ENCODE measurements at regions not wholly inside any gene's neighbourhood (a gene's known extent, or its start where the extent isn't known, plus 50 kb on each side); places are given as distances from the start of the nearest gene placed in this dataset.
A peak's percentile ranks its signal among the peaks of the same experiment; 100 is the strongest.

GRCh38 chr6:56749632-56750151 is 107.0 kb upstream of the DST start:
- peaks cover 0 to 50% (median 6%) of the 10 kb centered on the region in 3 donors for H3K4me1 ChIP-seq
- no peaks in the 10 kb centered on the region for H3K27me3 ChIP-seq
- peak; percentile 43 for ATAC-seq
- H3K4me3 ChIP-seq = no peak overlapping the region
- no peaks in the 10 kb centered on the region for H3K36me3 ChIP-seq
- H3K27ac ChIP-seq = peak overlapping the region in 2 of 4 donors; percentile 36 to 43
- WGBS, 2 donors (ENCODE audit: low coverage in 1 of 2) = 94 to 100% methylated on average over 1 to 3 of the region's 3 CpGs
- no peak for TF ChIP-seq CTCF (IDR thresholded peaks at IDR 0.05)
- no peak for TF ChIP-seq POLR2AphosphoS5 (IDR thresholded peaks at IDR 0.05)
- no peaks in the 10 kb centered on the region for H3K9me3 ChIP-seq

DNA sequence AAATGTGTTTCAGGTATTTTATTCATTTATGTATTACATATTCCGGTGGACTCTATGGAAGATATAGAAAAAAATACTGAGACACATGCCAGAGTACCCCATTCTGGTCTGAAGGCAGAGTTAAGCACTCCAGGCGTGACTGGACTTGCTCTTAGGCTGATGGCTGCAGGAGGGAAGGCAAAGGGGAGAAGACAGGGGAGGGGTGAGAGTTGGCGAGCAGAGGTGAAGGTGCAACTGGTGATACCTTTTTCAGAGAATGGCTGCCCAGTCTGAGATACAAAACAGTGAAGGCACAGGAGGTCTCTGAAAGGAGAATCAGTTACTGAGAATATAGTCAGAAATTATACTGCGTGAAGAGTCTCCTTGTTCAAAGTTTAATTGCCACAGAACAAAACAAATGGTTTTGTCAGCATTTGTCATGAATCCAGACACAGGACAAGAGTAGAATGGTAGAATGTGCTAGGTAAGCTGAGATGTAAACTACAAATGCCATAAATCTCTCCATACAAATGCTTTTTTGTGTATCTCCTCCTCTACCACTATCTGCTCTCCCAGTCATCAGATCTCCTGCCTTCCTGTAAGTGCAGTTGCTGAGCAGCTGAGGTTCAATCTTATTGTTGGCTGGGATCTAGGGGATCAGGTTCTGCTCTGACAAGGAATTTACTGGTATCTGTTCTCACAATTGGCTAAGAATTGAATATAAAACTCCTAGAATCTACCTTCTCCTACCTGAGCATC is 104.2 kb upstream of the DST start:
- Histone ChIP-seq H3K4me3 (no peak overlapping the region), H3K9me3 (no peaks in the 10 kb centered on the region), H3K27me3 (no peaks in the 10 kb centered on the region), H3K27ac (no peak overlapping the region), H3K36me3 (no peaks in the 10 kb centered on the region), H3K4me1 (peaks cover 0 to 54% (median 8%) of the 10 kb centered on the region in 3 donors)
- no peak for TF ChIP-seq EP300 (IDR thresholded peaks at IDR 0.05)
- TF ChIP-seq POLR2AphosphoS5 (IDR thresholded peaks at IDR 0.05) = no peak
- no peak for TF ChIP-seq POLR2A (IDR thresholded peaks at IDR 0.05)
- TF ChIP-seq CTCF (IDR thresholded peaks at IDR 0.05) = no peak
- 89 to 93% methylated on average over 3 to 4 of the region's 4 CpGs for WGBS, 2 donors (ENCODE audit: low coverage in 1 of 2)
- no peak for ATAC-seq

DNA sequence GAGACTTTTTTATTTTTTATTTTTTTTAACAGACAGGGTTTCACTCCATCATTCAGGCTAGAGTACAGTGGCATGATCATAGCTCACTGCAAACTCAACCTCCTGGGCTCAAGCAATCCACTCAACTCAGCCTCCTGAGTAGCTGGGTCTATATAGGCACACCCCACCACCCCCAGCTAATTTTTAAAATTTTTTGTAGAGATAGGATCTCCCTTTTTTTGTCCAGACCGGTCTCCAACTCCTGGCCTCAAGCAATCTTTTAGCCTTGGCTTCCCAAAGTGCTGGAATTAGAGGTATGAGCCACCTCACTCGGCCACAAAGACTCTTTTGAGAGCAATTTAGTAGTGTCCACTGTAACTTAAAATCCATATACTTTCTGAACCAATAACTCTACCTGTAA is 103.3 kb upstream of the DST start:
- H3K9me3 ChIP-seq = no peaks in the 10 kb centered on the region
- TF ChIP-seq EP300 (IDR thresholded peaks at IDR 0.05) (no peak), CTCF (IDR thresholded peaks at IDR 0.05) (no peak), POLR2AphosphoS5 (IDR thresholded peaks at IDR 0.05) (no peak), POLR2A (IDR thresholded peaks at IDR 0.05) (no peak)
- no peaks in the 10 kb centered on the region for H3K36me3 ChIP-seq
- H3K27me3 ChIP-seq = no peaks in the 10 kb centered on the region
- peaks cover 0 to 62% (median 10%) of the 10 kb centered on the region in 3 donors for H3K4me1 ChIP-seq
- no peak overlapping the region for H3K4me3 ChIP-seq
- WGBS, 2 donors (ENCODE audit: low coverage in 1 of 2) = 73 to 95% methylated on average over 2 of the region's 2 CpGs
- ATAC-seq = no peak
- no peak overlapping the region for H3K27ac ChIP-seq

DNA sequence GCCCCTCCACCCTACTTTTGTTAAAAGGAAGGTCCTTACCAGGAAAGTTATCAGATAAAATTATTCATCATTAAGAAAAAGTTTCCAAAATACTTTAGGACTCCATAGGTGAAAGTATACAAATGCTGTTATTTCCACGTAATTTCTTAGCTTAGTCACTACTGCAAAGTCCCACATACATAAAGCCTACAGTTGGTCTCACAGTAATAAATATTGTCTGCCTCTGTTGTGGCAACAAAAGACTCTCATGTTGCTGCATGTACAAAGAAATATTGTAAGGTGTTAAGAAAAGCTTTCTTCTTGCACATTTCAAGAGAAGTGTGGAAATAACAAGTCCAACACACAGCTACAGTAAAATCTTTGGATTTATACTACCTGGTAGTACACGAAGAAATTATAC is 102.4 kb upstream of the DST start:
- H3K36me3 ChIP-seq = no peaks in the 10 kb centered on the region
- H3K9me3 ChIP-seq = no peaks in the 10 kb centered on the region
- 60 to 63% methylated on average over 2 of the region's 2 CpGs for WGBS, 2 donors (ENCODE audit: low coverage in 1 of 2)
- H3K4me3 ChIP-seq = no peak overlapping the region
- H3K27ac ChIP-seq = no peak overlapping the region
- H3K4me1 ChIP-seq = peaks cover 4 to 64% (median 10%) of the 10 kb centered on the region in 3 donors
- TF ChIP-seq POLR2A (IDR thresholded peaks at IDR 0.05) (no peak), CTCF (IDR thresholded peaks at IDR 0.05) (no peak), EP300 (IDR thresholded peaks at IDR 0.05) (no peak), POLR2AphosphoS5 (IDR thresholded peaks at IDR 0.05) (no peak)
- no peaks in the 10 kb centered on the region for H3K27me3 ChIP-seq
- ATAC-seq = no peak

- no peak for ATAC-seq
- Histone ChIP-seq H3K9me3 (no peaks in the 10 kb centered on the region), H3K4me3 (no peak overlapping the region), H3K27me3 (no peaks in the 10 kb centered on the region), H3K4me1 (peaks cover 4 to 64% (median 4%) of the 10 kb centered on the region in 3 donors), H3K27ac (no peak overlapping the region), H3K36me3 (no peaks in the 10 kb centered on the region)
- no peak for TF ChIP-seq POLR2AphosphoS5 (IDR thresholded peaks at IDR 0.05)
- TF ChIP-seq CTCF (IDR thresholded peaks at IDR 0.05) = no peak
- no peak for TF ChIP-seq EP300 (IDR thresholded peaks at IDR 0.05)
- no peak for TF ChIP-seq POLR2A (IDR thresholded peaks at IDR 0.05)
- 26 to 63% methylated on average over 3 of the region's 3 CpGs for WGBS, 2 donors (ENCODE audit: low coverage in 1 of 2)
Measured at GRCh38 chr6:56744528-56744927, 101.8 kb upstream of the DST start.
